Activated naive CD8-positive, alpha-beta T cell treated with anti-CD3 and anti-CD28 coated beads for 36 hours (primary cell): ENCODE measurements at regions not wholly inside any gene's neighbourhood (a gene's known extent, or its start where the extent isn't known, plus 50 kb on each side); places are given as distances from the start of the nearest gene placed in this dataset.

Experiments
- DNase-seq: peaks from one replicate; pipeline ENCODE4 v3.0.0; 2021
- H3K27ac Mint-ChIP-seq: one replicate; pipeline ENCODE4 v1.8.0; 2022; ENCODE audit warnings: mild to moderate bottlenecking, moderate library complexity, mixed read lengths
- H3K27me3 Mint-ChIP-seq: one replicate; pipeline ENCODE4 v1.8.0; 2022; ENCODE audit warnings: mild to moderate bottlenecking, mixed read lengths
- H3K36me3 Mint-ChIP-seq: one replicate; pipeline ENCODE4 v1.8.0; 2021; ENCODE audit warnings: mild to moderate bottlenecking, mixed read lengths
- H3K4me1 Mint-ChIP-seq: one replicate; pipeline ENCODE4 v1.8.0; 2021; ENCODE audit warnings: mixed read lengths
- H3K4me3 Mint-ChIP-seq: one replicate; pipeline ENCODE4 v1.8.0; 2022; ENCODE audit warnings: mild to moderate bottlenecking, moderate library complexity, mixed read lengths
- H3K9me3 Mint-ChIP-seq: one replicate; pipeline ENCODE4 v1.8.0; 2022; ENCODE audit warnings: mixed read lengths

GRCh38 chr5:5652181-5652580 lies 229.7 kb downstream of the ICE1 start:
- H3K9me3 Mint-ChIP-seq: peaks cover 4% of the 10 kb centered on the region
- no peak for DNase-seq
- H3K27ac Mint-ChIP-seq: no peak overlapping the region
- peaks cover 19% of the 10 kb centered on the region for H3K27me3 Mint-ChIP-seq
- no peak overlapping the region for H3K4me3 Mint-ChIP-seq
- H3K36me3 Mint-ChIP-seq: no peaks in the 10 kb centered on the region
- H3K4me1 Mint-ChIP-seq: no peaks in the 10 kb centered on the region

GRCh38 chr5:5650949-5651348 lies 228.5 kb downstream of the ICE1 start:
- no peak overlapping the region for H3K27ac Mint-ChIP-seq
- no peak overlapping the region for H3K4me3 Mint-ChIP-seq
- no peaks in the 10 kb centered on the region for H3K36me3 Mint-ChIP-seq
- peaks cover 9% of the 10 kb centered on the region for H3K27me3 Mint-ChIP-seq
- peaks cover 4% of the 10 kb centered on the region for H3K9me3 Mint-ChIP-seq
- no peak for DNase-seq
- no peaks in the 10 kb centered on the region for H3K4me1 Mint-ChIP-seq

- Mint-ChIP-seq H3K9me3 (peaks cover 3% of the 10 kb centered on the region), H3K36me3 (no peaks in the 10 kb centered on the region), H3K27ac (no peak overlapping the region), H3K4me1 (no peaks in the 10 kb centered on the region), H3K27me3 (peaks cover 7% of the 10 kb centered on the region), H3K4me3 (no peak overlapping the region)
- no peak for DNase-seq
Observed at GRCh38 chr5:5650242-5650641, 227.8 kb downstream of the ICE1 start.

- H3K9me3 Mint-ChIP-seq: peaks cover 3% of the 10 kb centered on the region
- no peaks in the 10 kb centered on the region for H3K4me1 Mint-ChIP-seq
- no peak overlapping the region for H3K27ac Mint-ChIP-seq
- no peaks in the 10 kb centered on the region for H3K36me3 Mint-ChIP-seq
- peaks cover 5% of the 10 kb centered on the region for H3K27me3 Mint-ChIP-seq
- DNase-seq: no peak
- no peak overlapping the region for H3K4me3 Mint-ChIP-seq
Observed at GRCh38 chr5:5649641-5650040, 227.2 kb downstream of the ICE1 start.

- H3K4me1 Mint-ChIP-seq: no peaks in the 10 kb centered on the region
- DNase-seq: no peak
- no peak overlapping the region for H3K27ac Mint-ChIP-seq
- H3K27me3 Mint-ChIP-seq: no peaks in the 10 kb centered on the region
- H3K36me3 Mint-ChIP-seq: no peaks in the 10 kb centered on the region
- H3K9me3 Mint-ChIP-seq: peaks cover 3% of the 10 kb centered on the region
- no peak overlapping the region for H3K4me3 Mint-ChIP-seq
Observed at GRCh38 chr5:5648694-5649093, 226.2 kb downstream of the ICE1 start.

GRCh38 chr5:5645891-5646290 lies 223.4 kb downstream of the ICE1 start:
- Mint-ChIP-seq H3K4me3 (no peak overlapping the region), H3K9me3 (peaks cover 3% of the 10 kb centered on the region), H3K36me3 (no peaks in the 10 kb centered on the region), H3K27ac (no peak overlapping the region), H3K4me1 (no peaks in the 10 kb centered on the region), H3K27me3 (no peaks in the 10 kb centered on the region)
- no peak for DNase-seq

GRCh38 chr5:5645198-5645597 lies 222.7 kb downstream of the ICE1 start:
- Mint-ChIP-seq H3K27me3 (peaks cover 3% of the 10 kb centered on the region), H3K36me3 (no peaks in the 10 kb centered on the region)

GRCh38 chr5:5644249-5644648 lies 221.8 kb downstream of the ICE1 start:
- no peak for DNase-seq
- Mint-ChIP-seq H3K4me3 (no peak overlapping the region), H3K27me3 (peaks cover 11% of the 10 kb centered on the region), H3K9me3 (peaks cover 3% of the 10 kb centered on the region), H3K36me3 (no peaks in the 10 kb centered on the region), H3K27ac (no peak overlapping the region), H3K4me1 (no peaks in the 10 kb centered on the region)

More at GRCh38 chr5:5645198-5645597, 222.7 kb downstream of the ICE1 start:
- Mint-ChIP-seq H3K9me3 (peaks cover 3% of the 10 kb centered on the region), H3K27ac (no peak overlapping the region), H3K4me3 (no peak overlapping the region), H3K4me1 (no peaks in the 10 kb centered on the region)
- DNase-seq: no peak

GRCh38 chr5:5643481-5643880 lies 221.0 kb downstream of the ICE1 start:
- H3K4me1 Mint-ChIP-seq: no peaks in the 10 kb centered on the region
- H3K36me3 Mint-ChIP-seq: no peaks in the 10 kb centered on the region
- no peak overlapping the region for H3K4me3 Mint-ChIP-seq
- no peak for DNase-seq
- H3K27ac Mint-ChIP-seq: no peak overlapping the region
- H3K27me3 Mint-ChIP-seq: peaks cover 11% of the 10 kb centered on the region
- no peaks in the 10 kb centered on the region for H3K9me3 Mint-ChIP-seq

- H3K9me3 Mint-ChIP-seq: no peaks in the 10 kb centered on the region
- no peak overlapping the region for H3K27ac Mint-ChIP-seq
- no peak for DNase-seq
Observed at GRCh38 chr5:5638211-5638610, 215.7 kb downstream of the ICE1 start.

GRCh38 chr5:5637173-5637572 lies 214.7 kb downstream of the ICE1 start:
- Mint-ChIP-seq H3K4me3 (no peak overlapping the region), H3K27me3 (peaks cover 11% of the 10 kb centered on the region), H3K9me3 (no peaks in the 10 kb centered on the region), H3K36me3 (no peaks in the 10 kb centered on the region), H3K27ac (no peak overlapping the region), H3K4me1 (no peaks in the 10 kb centered on the region)
- DNase-seq: no peak

More at GRCh38 chr5:5638211-5638610, 215.7 kb downstream of the ICE1 start:
- no peaks in the 10 kb centered on the region for H3K4me1 Mint-ChIP-seq
- no peak overlapping the region for H3K4me3 Mint-ChIP-seq
- no peaks in the 10 kb centered on the region for H3K36me3 Mint-ChIP-seq
- peaks cover 11% of the 10 kb centered on the region for H3K27me3 Mint-ChIP-seq

- no peaks in the 10 kb centered on the region for H3K9me3 Mint-ChIP-seq
- H3K4me1 Mint-ChIP-seq: no peaks in the 10 kb centered on the region
- peaks cover 5% of the 10 kb centered on the region for H3K27me3 Mint-ChIP-seq
- H3K4me3 Mint-ChIP-seq: no peak overlapping the region
- no peak overlapping the region for H3K27ac Mint-ChIP-seq
- no peak for DNase-seq
- no peaks in the 10 kb centered on the region for H3K36me3 Mint-ChIP-seq
Observed at GRCh38 chr5:5634817-5635216, 212.3 kb downstream of the ICE1 start.

- no peaks in the 10 kb centered on the region for H3K36me3 Mint-ChIP-seq
Observed at GRCh38 chr5:5633579-5633978, 211.1 kb downstream of the ICE1 start.

GRCh38 chr5:5632678-5633077 lies 210.2 kb downstream of the ICE1 start:
- no peak overlapping the region for H3K4me3 Mint-ChIP-seq
- DNase-seq: no peak
- H3K4me1 Mint-ChIP-seq: no peaks in the 10 kb centered on the region
- H3K27me3 Mint-ChIP-seq: no peaks in the 10 kb centered on the region
- no peaks in the 10 kb centered on the region for H3K36me3 Mint-ChIP-seq
- no peak overlapping the region for H3K27ac Mint-ChIP-seq
- no peaks in the 10 kb centered on the region for H3K9me3 Mint-ChIP-seq

More at GRCh38 chr5:5633579-5633978, 211.1 kb downstream of the ICE1 start:
- Mint-ChIP-seq H3K27me3 (no peaks in the 10 kb centered on the region), H3K4me1 (no peaks in the 10 kb centered on the region), H3K27ac (no peak overlapping the region), H3K4me3 (no peak overlapping the region), H3K9me3 (no peaks in the 10 kb centered on the region)
- no peak for DNase-seq

GRCh38 chr5:5629607-5629978 lies 207.1 kb downstream of the ICE1 start:
- Mint-ChIP-seq H3K36me3 (no peaks in the 10 kb centered on the region), H3K27ac (no peak overlapping the region), H3K4me1 (no peaks in the 10 kb centered on the region), H3K9me3 (no peaks in the 10 kb centered on the region), H3K27me3 (no peaks in the 10 kb centered on the region), H3K4me3 (no peak overlapping the region)
- DNase-seq: no peak

GRCh38 chr5:5628866-5629606 lies 206.6 kb downstream of the ICE1 start:
- H3K9me3 Mint-ChIP-seq: peaks cover 5% of the 10 kb centered on the region
- no peaks in the 10 kb centered on the region for H3K27me3 Mint-ChIP-seq
- H3K36me3 Mint-ChIP-seq: no peaks in the 10 kb centered on the region
- no peak overlapping the region for H3K27ac Mint-ChIP-seq
- no peak overlapping the region for H3K4me3 Mint-ChIP-seq
- no peak for DNase-seq
- no peaks in the 10 kb centered on the region for H3K4me1 Mint-ChIP-seq
